ENCODE measurements at regions not wholly inside any gene's neighbourhood (a gene's known extent, or its start where the extent isn't known, plus 50 kb on each side); places are given as distances from the start of the nearest gene placed in this dataset.

GRCh38 chr5:61652916-61653315, 320.9 kb downstream of the ZSWIM6 start:
- TF ChIP-seq NRF1 (IDR thresholded peaks at IDR 0.05; ENCODE audit: low read depth, low read length) (no peak), CTCF (IDR thresholded peaks at IDR 0.05) (no peak), YY1 (IDR thresholded peaks at IDR 0.05; ENCODE audit: low read depth) (no peak), FOSL2 (IDR thresholded peaks at IDR 0.05; ENCODE audit: borderline replicate concordance, low read depth) (no peak), FOXJ3 (CRISPR knock-in tag; IDR thresholded peaks at IDR 0.05) (no peak), NFIC (IDR thresholded peaks at IDR 0.05; ENCODE audit: borderline replicate concordance) (no peak), USF1 (IDR thresholded peaks at IDR 0.05; ENCODE audit: borderline replicate concordance, low read depth) (no peak), CHD2 (IDR thresholded peaks at IDR 0.05; ENCODE audit: low read length, partially characterized antibody) (no peak), EZH2phosphoT487 (IDR thresholded peaks at IDR 0.05; ENCODE audit: borderline replicate concordance, low read depth) (no peak), RAD21 (IDR thresholded peaks at IDR 0.05; ENCODE audit: low read length) (no peak), RXRA (IDR thresholded peaks at IDR 0.05; ENCODE audit: borderline replicate concordance, low read depth) (no peak), TAF1 (IDR thresholded peaks at IDR 0.05; ENCODE audit: borderline replicate concordance, low read depth, low read length) (no peak), SMC3 (IDR thresholded peaks at IDR 0.05; ENCODE audit: low read depth, low read length) (no peak), SIN3A (IDR thresholded peaks at IDR 0.05; ENCODE audit: borderline replicate concordance, low read depth, low read length) (no peak)
